ENCODE measurements at regions not wholly inside any gene's neighbourhood (a gene's known extent, or its start where the extent isn't known, plus 50 kb on each side); places are given as distances from the start of the nearest gene placed in this dataset.

DNA sequence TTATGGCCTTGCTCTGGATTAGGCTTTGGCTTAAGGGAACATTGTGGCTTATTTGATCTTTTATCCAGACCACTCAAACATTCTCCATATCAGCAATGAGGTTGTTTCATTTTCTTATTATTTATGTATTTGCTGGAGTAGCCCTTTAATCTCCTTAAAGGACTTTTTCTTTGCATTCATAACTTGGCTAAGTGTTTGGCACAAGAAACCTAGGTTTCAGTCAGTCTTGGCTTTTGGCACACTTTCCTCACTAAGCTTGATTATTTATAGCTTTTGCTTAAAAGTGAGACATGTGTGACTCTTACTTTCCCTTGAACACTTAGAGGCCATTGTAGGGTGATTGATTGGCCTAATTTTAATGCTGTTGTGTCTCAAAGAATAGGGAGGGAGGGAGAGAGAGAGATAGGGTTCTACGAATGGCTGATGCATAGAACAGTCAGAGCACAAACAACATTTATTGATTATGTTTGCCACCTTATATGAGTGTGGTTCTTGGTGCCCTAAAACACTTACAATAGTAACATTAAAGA lies 2265.3 kb upstream of the C9orf72 start:
- H3K36me3 Mint-ChIP-seq (ENCODE audit: low read depth) = no peaks in the 10 kb centered on the region
- Histone ChIP-seq H3K9ac (ENCODE audit: extremely low read depth, low read length, poor library complexity, severe bottlenecking) (no peak overlapping the region), H3K27me3 (ENCODE audit: control insufficient read depth, insufficient read depth, low read length, poor library complexity, severe bottlenecking) (no peaks in the 10 kb centered on the region), H3K9me3 (ENCODE audit: control insufficient read depth, low read length) (no peaks in the 10 kb centered on the region), H3K4me1 (ENCODE audit: control insufficient read depth, insufficient read depth, low read length) (no peaks in the 10 kb centered on the region), H3K36me3 (ENCODE audit: control insufficient read depth, insufficient read depth, low read length) (no peaks in the 10 kb centered on the region), H3K27ac (ENCODE audit: low read depth, low read length) (no peak overlapping the region), H3K4me3 (ENCODE audit: low read length) (no peak overlapping the region)
- 100% methylated on average over 1 of the region's 1 CpG; no CpG with 5 or more reads in 1 of the 2 experiments for WGBS, 2 experiments (ENCODE audit: insufficient coverage in 1 of 2, insufficient read length in 1 of 2)
- no peak for DNase-seq
- peaks cover 5% of the 10 kb centered on the region for H3K9me3 Mint-ChIP-seq
- no peak overlapping the region for H3K4me3 Mint-ChIP-seq
- peaks cover 6% of the 10 kb centered on the region for H3K4me1 Mint-ChIP-seq
- H3K27ac Mint-ChIP-seq = no peak overlapping the region
- no peaks in the 10 kb centered on the region for H3K27me3 Mint-ChIP-seq (ENCODE audit: insufficient read depth)
- TF ChIP-seq, protein P1, sequence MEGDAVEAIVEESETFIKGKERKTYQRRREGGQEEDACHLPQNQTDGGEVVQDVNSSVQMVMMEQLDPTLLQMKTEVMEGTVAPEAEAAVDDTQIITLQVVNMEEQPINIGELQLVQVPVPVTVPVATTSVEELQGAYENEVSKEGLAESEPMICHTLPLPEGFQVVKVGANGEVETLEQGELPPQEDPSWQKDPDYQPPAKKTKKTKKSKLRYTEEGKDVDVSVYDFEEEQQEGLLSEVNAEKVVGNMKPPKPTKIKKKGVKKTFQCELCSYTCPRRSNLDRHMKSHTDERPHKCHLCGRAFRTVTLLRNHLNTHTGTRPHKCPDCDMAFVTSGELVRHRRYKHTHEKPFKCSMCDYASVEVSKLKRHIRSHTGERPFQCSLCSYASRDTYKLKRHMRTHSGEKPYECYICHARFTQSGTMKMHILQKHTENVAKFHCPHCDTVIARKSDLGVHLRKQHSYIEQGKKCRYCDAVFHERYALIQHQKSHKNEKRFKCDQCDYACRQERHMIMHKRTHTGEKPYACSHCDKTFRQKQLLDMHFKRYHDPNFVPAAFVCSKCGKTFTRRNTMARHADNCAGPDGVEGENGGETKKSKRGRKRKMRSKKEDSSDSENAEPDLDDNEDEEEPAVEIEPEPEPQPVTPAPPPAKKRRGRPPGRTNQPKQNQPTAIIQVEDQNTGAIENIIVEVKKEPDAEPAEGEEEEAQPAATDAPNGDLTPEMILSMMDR (conservative IDR thresholded peaks at IDR 0.05) = no peak

DNA sequence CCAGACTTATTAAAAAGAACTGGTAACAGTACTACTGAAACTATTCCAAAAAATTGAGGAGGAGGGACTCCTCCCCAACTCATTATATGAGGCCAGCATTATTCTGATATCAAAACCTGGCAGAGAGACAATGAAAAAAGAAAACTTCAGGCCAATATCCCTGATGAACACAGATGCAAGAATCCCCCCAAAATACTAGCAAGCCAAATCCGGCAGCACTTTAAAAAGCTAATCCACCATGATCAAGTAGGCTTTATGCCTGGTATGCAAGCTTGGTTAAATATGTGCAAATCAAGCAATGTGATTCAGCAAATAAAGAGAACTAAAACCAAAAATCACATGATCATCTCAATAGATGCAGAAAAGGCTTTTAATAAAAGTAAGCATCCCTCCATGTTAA lies 2271.0 kb upstream of the C9orf72 start:
- Mint-ChIP-seq H3K27me3 (ENCODE audit: insufficient read depth) (no peaks in the 10 kb centered on the region), H3K9me3 (peaks cover 7% of the 10 kb centered on the region), H3K27ac (no peak overlapping the region), H3K36me3 (ENCODE audit: low read depth) (no peaks in the 10 kb centered on the region), H3K4me3 (no peak overlapping the region), H3K4me1 (no peaks in the 10 kb centered on the region)
- Histone ChIP-seq H3K9ac (ENCODE audit: extremely low read depth, low read length, poor library complexity, severe bottlenecking) (no peak overlapping the region), H3K9me3 (ENCODE audit: control insufficient read depth, low read length) (peaks cover 4% of the 10 kb centered on the region), H3K4me3 (ENCODE audit: low read length) (no peak overlapping the region), H3K27me3 (ENCODE audit: control insufficient read depth, insufficient read depth, low read length, poor library complexity, severe bottlenecking) (no peaks in the 10 kb centered on the region), H3K27ac (ENCODE audit: low read depth, low read length) (no peak overlapping the region), H3K4me1 (ENCODE audit: control insufficient read depth, insufficient read depth, low read length) (no peaks in the 10 kb centered on the region), H3K36me3 (ENCODE audit: control insufficient read depth, insufficient read depth, low read length) (no peaks in the 10 kb centered on the region)
- DNase-seq = no peak
- TF ChIP-seq, protein P1 (conservative IDR thresholded peaks at IDR 0.05) = no peak
- WGBS, 2 experiments (ENCODE audit: insufficient coverage in 1 of 2, insufficient read length in 1 of 2) = 100% methylated on average over 1 of the region's 1 CpG; no CpG with 5 or more reads in 1 of the 2 experiments

DNA sequence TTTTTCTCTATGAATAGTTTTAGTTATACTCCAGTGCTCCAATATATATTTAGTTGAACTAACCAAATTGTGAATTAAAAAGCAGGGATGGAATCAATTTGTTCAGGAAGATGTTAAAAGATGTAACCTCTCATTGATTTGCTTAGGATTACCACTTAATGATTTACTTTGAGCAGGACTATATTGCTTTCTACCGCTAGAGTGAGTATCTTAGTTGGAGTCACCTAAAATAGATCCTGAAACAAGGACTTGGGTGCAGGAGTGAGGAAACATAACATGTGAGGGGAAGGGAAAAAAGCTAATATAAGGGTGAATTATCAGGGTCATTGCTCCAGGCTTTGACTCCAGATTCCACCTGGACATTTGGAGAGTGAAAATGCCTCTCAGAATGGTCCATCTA lies 2277.4 kb upstream of the C9orf72 start:
- Histone ChIP-seq H3K4me1 (ENCODE audit: control insufficient read depth, insufficient read depth, low read length) (no peaks in the 10 kb centered on the region), H3K4me3 (ENCODE audit: low read length) (no peak overlapping the region), H3K9ac (ENCODE audit: extremely low read depth, low read length, poor library complexity, severe bottlenecking) (no peak overlapping the region), H3K36me3 (ENCODE audit: control insufficient read depth, insufficient read depth, low read length) (no peaks in the 10 kb centered on the region), H3K27me3 (ENCODE audit: control insufficient read depth, insufficient read depth, low read length, poor library complexity, severe bottlenecking) (no peaks in the 10 kb centered on the region), H3K9me3 (ENCODE audit: control insufficient read depth, low read length) (peaks cover 4% of the 10 kb centered on the region), H3K27ac (ENCODE audit: low read depth, low read length) (no peak overlapping the region)
- peaks cover 5% of the 10 kb centered on the region for H3K9me3 Mint-ChIP-seq
- WGBS, 2 experiments (ENCODE audit: insufficient coverage in 1 of 2, insufficient read length in 1 of 2) = 85% methylated on average over 1 of the region's 1 CpG; no CpG with 5 or more reads in 1 of the 2 experiments
- H3K4me3 Mint-ChIP-seq = no peak overlapping the region
- peaks cover 8% of the 10 kb centered on the region for H3K4me1 Mint-ChIP-seq
- no peak overlapping the region for H3K27ac Mint-ChIP-seq
- no peaks in the 10 kb centered on the region for H3K27me3 Mint-ChIP-seq (ENCODE audit: insufficient read depth)
- H3K36me3 Mint-ChIP-seq (ENCODE audit: low read depth) = no peaks in the 10 kb centered on the region
- TF ChIP-seq, protein P1 (conservative IDR thresholded peaks at IDR 0.05) = peak; percentile 50
- no peak for DNase-seq
